GM13976 (cell line): ENCODE measurements at regions not wholly inside any gene's neighbourhood (a gene's known extent, or its start where the extent isn't known, plus 50 kb on each side); places are given as distances from the start of the nearest gene placed in this dataset.
"Not testable (repeated sequence)": the region's sequence is repeated elsewhere in the genome, so short reads cannot be mapped to it uniquely, and the experiment has no call there.

ENCODE experiments used
- DNase-seq: peaks from one replicate; pipeline ENCODE4 v3.0.0; 2012; ENCODE audit warnings: low spot score
- in situ Hi-C: fragments of 300-500 bp; cut with MboI; formaldehyde crosslinking; loops from one replicate; pipeline ENCODE4 v1.12.0; 2022; ENCODE audit warnings: low sequenced_read_pairs, mixed read lengths, inconsistent platforms; ENCODE audit not compliant: unreplicated experiment
- TF ChIP-seq, protein P1 (sequence below): IDR thresholded peaks from 2 replicates; pipeline ENCODE4 v1.5.1; 2012; ENCODE audit warnings: borderline replicate concordance, mild to moderate bottlenecking; ENCODE audit not compliant: insufficient read depth; ENCODE audit errors: extremely low read depth, missing control alignments, control extremely low read depth

DNA sequence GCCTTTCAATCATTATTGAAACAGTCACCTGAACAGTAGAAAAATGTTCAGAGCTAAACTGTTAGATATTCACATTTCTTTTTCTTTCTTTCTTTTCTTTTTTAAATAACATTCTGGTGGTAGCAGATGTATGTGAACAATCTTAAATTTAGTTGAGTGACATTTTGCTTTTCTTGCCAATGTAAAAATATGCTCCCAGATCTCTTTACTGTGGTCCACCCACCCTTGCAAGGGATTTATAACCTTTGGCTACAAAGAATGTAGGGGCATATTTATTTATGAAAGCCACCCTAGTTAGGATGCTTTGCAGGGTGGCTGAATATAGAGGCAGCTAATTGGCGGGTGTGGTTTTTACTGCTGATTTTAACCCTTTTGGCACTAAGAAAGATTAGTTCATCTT lies 473.9 kb downstream of the MFSD1 start:
- in situ Hi-C loops, result no loop called here
- DNase-seq, result no peak
- TF ChIP-seq, protein P1, sequence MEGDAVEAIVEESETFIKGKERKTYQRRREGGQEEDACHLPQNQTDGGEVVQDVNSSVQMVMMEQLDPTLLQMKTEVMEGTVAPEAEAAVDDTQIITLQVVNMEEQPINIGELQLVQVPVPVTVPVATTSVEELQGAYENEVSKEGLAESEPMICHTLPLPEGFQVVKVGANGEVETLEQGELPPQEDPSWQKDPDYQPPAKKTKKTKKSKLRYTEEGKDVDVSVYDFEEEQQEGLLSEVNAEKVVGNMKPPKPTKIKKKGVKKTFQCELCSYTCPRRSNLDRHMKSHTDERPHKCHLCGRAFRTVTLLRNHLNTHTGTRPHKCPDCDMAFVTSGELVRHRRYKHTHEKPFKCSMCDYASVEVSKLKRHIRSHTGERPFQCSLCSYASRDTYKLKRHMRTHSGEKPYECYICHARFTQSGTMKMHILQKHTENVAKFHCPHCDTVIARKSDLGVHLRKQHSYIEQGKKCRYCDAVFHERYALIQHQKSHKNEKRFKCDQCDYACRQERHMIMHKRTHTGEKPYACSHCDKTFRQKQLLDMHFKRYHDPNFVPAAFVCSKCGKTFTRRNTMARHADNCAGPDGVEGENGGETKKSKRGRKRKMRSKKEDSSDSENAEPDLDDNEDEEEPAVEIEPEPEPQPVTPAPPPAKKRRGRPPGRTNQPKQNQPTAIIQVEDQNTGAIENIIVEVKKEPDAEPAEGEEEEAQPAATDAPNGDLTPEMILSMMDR, result no peak

DNA sequence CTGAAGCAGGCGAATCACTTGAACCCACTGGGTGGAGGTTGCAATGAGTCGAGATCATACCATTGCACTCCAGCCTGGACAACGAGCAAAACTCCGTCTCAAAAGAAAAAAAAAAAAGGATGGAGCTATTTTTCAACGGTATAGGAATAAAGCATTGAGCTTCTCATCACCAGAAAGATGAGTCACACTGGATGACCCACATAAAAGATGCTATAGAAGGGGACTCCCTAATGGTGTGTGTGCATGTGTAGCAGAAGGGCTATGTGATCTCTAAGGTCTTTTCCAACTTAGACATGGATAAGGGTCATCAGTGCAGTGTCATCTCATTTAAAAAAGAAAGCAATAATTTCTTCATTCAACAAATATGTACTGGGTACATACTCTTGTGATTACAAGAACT lies 476.0 kb downstream of the MFSD1 start:
- TF ChIP-seq, protein P1, result no peak
- in situ Hi-C loops, result no loop called here
- no peak for DNase-seq

DNA sequence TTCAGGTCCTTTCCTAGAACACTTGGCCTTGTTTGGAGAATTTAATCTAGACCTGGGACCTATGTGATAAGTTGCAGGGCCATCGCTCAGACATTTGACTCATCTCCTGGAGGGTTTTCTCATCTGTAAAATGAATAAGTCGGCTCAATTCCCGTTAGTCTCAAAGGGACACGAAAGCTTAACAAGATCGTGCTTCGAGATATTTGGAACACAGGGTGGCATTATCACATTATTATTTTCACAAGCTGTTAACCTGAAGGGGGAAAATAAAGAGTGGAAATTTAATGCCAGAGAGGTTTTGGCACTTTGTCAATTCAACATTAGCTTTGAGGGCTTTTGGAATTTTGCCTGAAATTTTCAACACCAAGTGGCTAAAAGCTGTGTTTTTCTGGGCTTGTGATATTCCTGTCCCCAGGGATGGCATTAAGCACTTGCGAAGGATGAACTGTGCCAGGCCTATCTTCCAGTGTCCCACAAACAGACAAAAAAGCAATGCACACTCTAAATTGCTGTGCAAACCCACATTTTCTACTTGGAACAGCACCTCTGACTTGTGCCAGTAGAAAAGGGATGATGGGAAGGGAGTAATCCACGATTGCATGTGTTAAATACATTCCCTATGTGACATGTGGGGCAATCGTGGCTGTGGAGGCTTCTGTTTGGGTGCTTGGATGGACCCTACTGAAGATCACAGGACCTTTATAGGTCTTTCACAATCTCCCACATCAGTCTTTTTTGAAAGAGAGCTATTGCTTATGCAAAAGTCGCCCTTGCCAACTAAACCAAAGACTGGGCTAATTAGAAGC lies 478.7 kb downstream of the MFSD1 start:
- TF ChIP-seq, protein P1, result no peak
- no peak for DNase-seq
- in situ Hi-C loops, result no loop called here

DNA sequence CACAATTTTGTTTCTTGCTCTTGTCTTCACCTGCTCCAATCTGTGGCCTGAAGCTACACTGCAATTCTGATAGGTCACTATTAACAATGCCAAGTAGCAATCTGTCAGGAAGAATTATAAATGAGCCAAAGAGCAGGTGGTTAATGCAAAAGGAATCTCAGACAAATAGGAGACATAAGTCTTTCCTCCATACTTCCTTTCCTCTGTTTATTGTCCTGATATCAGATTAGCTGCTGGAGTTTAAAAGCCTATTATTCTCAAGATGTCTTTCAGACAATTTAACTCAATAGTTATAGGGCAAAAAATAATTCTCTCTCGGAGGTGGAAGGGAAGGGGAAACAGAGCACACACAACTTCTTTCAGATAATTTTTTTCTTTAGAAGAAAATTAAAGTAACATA lies 491.6 kb downstream of the MFSD1 start:
- in situ Hi-C loops, result no loop called here
- TF ChIP-seq, protein P1, result no peak
- no peak for DNase-seq

DNA sequence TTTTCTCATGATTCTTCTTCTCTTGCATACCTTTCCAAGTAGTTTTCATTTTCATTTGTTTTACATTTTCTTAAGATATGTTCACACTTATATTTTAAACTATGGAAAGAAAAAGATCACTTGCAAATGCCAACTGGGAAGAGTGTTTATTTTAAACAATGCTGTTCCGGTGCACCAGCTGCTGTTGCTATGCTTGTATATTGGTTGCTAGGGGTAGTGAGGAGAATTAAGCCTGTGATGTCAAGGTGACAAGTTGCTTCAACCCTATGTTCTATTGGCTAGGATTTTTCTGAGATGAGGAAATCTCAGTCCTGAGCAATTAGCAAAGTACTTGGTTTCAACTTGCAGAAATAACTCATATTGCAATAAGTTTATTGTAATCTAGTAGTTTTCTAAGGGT lies 500.1 kb downstream of the MFSD1 start:
- no peak for DNase-seq
- TF ChIP-seq, protein P1, result no peak
- in situ Hi-C loops, result no loop called here

DNA sequence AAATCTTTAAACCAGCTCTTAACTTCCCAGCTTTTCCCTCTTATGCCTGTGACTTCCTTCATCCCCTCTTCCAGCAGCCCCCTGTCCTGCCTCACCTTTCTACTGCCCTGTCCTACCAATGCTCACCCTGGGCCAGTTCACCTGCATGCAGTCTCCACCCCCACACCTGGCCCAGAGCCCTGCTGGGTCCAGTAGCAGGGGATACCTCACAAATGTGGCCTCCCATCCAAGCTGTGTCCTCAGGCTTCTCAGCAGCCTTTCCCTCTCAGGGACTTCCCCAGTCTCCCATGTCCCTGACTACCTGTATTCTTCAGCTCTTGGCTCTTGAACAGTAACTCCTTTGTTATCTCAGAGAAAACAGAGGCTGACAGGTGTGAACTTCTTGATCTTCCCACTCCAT lies 503.2 kb downstream of the MFSD1 start:
- in situ Hi-C loops, result no loop called here
- DNase-seq, result no peak
- TF ChIP-seq, protein P1, result no peak

DNA sequence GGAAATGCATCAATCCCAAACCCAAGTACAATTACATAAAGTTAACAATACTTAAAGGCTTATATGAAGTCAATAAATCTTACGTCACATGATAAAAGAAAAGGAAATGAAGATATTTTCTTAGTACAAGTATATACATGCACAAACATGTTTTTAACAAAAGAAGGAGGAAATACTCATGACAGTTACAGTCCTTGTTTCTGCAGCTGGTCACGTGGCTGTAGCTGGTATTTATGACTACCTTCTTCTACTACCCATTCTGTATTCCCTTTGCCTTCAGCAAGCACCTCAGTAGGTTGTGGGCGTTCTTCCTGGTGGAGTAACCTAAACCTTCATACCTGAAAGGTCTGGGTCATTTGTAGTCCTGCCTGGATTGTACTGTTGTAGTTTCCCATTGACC lies 514.9 kb downstream of the MFSD1 start:
- in situ Hi-C loops, DNase-seq: not testable (repeated sequence)
